ENCODE measurements at regions not wholly inside any gene's neighbourhood (a gene's known extent, or its start where the extent isn't known, plus 50 kb on each side); places are given as distances from the start of the nearest gene placed in this dataset.

- no peak for DNase-seq
These were observed 172.5 kb upstream of the BTBD3 start for GRCh38 chr20:11745145-11745544.

- no peak for DNase-seq
These were observed 169.3 kb upstream of the BTBD3 start for GRCh38 chr20:11748436-11748835.

- no peak for DNase-seq
These were observed 165.4 kb upstream of the BTBD3 start for GRCh38 chr20:11752336-11752735.

GRCh38 chr20:11753155-11753554 lies 164.5 kb upstream of the BTBD3 start:
- no peak for DNase-seq

GRCh38 chr20:11754451-11754850 lies 163.2 kb upstream of the BTBD3 start:
- DNase-seq: no peak

GRCh38 chr20:11755071-11755841 lies 162.4 kb upstream of the BTBD3 start:
- peak; percentile 16 for DNase-seq

GRCh38 chr20:11761497-11761896 lies 156.2 kb upstream of the BTBD3 start:
- DNase-seq: no peak

GRCh38 chr20:11766961-11767360 lies 150.7 kb upstream of the BTBD3 start:
- DNase-seq: no peak

GRCh38 chr20:11769825-11770224 lies 147.9 kb upstream of the BTBD3 start:
- no peak for DNase-seq

- DNase-seq: no peak
These were observed 145.4 kb upstream of the BTBD3 start for GRCh38 chr20:11772226-11772730.

GRCh38 chr20:11776687-11777086 lies 141.0 kb upstream of the BTBD3 start:
- DNase-seq: no peak

- no peak for DNase-seq
These were observed 140.1 kb upstream of the BTBD3 start for GRCh38 chr20:11777387-11778205.

GRCh38 chr20:11778206-11778570 lies 139.5 kb upstream of the BTBD3 start:
- DNase-seq: no peak

- no peak for DNase-seq
These were observed 136.8 kb upstream of the BTBD3 start for GRCh38 chr20:11780765-11781369.

- no peak for DNase-seq
These were observed 134.4 kb upstream of the BTBD3 start for GRCh38 chr20:11783102-11783850.

GRCh38 chr20:11785885-11786507 lies 131.7 kb upstream of the BTBD3 start:
- no peak for DNase-seq

GRCh38 chr20:11790046-11790445 lies 127.6 kb upstream of the BTBD3 start:
- DNase-seq: no peak

GRCh38 chr20:11791316-11791715 lies 126.4 kb upstream of the BTBD3 start:
- no peak for DNase-seq

- no peak for DNase-seq
These were observed 125.7 kb upstream of the BTBD3 start for GRCh38 chr20:11791835-11792567.

- no peak for DNase-seq
These were observed 125.1 kb upstream of the BTBD3 start for GRCh38 chr20:11792568-11792953.

- DNase-seq: no peak
These were observed 123.2 kb upstream of the BTBD3 start for GRCh38 chr20:11794525-11794924.
